HG03469 (cell line): ENCODE measurements at regions not wholly inside any gene's neighbourhood (a gene's known extent, or its start where the extent isn't known, plus 50 kb on each side); places are given as distances from the start of the nearest gene placed in this dataset.
"Not testable (repeated sequence)": the region's sequence is repeated elsewhere in the genome, so short reads cannot be mapped to it uniquely, and the experiment has no call there.

Experiments used
- ATAC-seq: cut with Tn5 transposase; IDR thresholded peaks from one replicate; pipeline ENCODE4 v1.9.1; 2021; ENCODE audit warnings: mild to moderate bottlenecking, moderate library complexity, moderate number of reproducible peaks; ENCODE audit not compliant: unreplicated experiment

DNA sequence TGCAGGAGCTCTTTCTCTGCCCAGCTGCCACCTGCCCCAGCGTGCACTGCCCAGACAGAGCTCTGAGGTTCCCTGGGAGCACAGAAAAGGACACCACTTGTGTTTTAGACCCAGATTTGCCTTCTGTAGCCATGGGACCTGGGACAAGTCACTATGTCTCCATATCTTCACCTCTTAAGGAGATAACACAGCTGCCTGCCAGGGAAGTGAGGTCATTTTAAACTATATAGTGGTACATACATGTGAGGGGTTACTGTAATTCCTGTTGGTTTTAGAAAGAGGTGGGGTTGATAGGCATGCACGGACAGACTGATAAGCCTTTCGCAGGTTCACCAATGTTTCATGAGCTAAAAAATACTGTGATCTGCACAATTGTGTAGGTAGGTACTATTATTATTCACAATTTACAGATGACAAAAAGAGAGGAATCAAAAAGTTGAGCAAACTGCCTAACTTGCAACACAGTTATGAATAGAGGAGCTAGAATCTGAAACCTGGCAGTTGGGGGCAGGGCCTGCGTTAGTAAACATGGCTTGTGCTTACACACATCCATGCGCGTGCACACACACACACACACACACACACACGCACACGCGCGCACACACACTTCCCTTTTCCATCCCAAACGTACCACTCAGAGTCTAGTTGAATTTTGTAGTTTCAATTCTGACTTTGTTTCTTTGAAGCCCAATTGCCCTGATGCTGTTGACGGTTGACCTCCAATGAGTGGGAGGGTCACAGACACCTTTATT, 193.6 kb downstream of the FAM43A start:
- ATAC-seq = no peak

- ATAC-seq = no peak
Observed at GRCh38 chr3:194879991-194880939, 194.6 kb downstream of the FAM43A start.

DNA sequence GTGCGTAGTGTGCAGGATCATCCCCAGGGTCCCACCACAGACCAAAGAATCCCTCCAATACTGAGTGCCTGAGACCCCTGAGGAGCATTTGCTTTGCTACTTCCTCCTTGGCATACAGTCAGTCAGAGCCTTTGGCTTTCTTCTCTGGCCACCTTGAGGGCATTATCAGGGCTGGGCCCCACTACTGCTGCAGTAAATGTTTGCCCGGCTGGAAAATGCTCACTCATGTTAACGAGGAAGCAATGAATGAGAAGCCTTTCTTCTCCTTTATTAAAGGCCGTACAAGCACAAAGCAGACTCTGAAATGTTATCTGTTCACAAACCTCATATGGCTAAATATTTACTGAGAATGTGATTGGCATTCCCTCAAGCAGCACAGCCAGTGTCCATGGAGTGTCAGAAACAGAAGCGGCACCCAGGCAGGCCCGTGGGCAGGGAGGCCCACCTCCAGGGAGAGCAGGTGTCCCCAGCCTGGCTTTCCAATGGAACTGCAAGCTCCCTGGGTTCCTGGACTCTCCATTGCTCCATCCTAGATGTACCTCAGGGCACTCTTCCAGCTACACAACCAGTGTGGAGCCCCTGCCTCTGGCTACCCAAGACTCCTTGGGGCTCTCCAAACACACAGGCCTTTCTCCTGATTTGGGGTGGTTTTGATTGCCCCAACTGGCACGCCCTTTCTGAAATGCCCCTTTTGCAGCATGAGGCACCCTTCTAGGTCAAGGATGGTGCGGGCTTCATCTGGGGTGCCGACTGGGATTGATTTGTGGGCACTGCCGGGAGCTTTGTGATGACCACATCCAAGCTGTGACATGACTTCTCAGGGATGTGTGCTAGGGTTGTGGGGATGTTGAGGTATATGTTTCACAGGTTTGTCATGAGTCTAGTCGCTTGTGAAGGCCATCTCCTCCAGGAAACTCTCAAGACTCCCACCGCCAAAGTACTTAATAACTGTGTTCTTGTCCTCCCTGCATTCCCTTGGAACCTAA, 195.6 kb downstream of the FAM43A start:
- no peak for ATAC-seq

- no peak for ATAC-seq
Observed at GRCh38 chr3:194884649-194885315, 199.1 kb downstream of the FAM43A start.

DNA sequence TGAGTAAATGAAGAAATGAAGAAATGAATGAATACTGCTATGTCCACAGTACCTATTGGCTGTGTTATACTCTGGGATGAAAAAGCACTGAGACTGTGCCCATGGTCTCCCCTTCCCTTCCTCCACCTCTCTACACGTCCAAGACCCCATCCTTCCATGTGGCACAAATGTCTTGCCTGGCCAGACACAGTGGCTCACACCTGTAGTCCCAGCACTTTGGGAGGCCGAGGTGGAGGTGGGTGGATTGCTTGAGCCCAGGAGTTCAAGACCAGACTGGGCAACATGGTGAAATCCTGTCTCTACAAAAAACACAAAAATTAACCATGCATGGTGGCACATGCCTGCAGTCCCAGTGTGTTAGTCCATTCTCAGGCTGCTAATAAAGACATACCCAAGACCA, 200.1 kb downstream of the FAM43A start:
- no peak for ATAC-seq

GRCh38 chr3:194886836-194887235, 201.2 kb downstream of the FAM43A start:
- ATAC-seq = no peak

DNA sequence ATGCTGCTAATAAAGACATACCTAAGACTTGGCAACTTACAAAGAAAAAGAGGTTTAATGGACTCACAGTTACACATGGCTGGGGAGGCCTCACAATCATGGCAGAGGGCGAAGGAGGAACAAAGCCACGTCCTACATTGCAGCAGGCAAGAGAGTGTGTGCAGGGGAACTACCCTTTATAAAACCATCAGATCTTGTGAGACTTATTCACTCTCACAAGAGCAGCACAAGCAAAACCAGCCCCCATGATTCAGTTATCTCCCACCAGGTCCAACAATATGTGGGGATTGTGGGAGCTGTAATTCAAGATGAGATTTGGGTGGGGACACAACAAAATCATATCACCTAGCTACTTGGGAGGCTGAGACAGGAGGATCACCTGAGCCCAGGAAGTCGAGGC, 202.4 kb downstream of the FAM43A start:
- ATAC-seq = not testable (repeated sequence)

DNA sequence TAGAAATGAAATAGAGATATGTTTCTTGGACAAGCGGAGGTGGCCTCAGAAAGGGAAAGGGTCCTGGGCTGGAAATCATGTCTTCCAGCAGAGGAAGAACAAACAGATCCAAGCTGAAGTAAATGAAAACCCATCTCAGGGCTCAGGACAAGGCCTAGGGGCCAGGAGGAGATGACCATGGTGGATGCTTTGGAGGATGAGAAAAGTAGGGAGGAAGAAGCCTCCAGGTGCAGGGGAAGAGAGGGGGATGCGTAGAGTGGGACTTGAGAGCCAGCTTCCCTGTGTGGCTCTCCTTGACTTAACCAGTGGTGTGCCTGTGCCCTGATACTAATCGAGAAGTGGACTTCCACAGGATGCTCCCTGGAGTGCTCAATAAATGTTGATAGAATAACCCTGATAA, 203.2 kb downstream of the FAM43A start:
- ATAC-seq = no peak

DNA sequence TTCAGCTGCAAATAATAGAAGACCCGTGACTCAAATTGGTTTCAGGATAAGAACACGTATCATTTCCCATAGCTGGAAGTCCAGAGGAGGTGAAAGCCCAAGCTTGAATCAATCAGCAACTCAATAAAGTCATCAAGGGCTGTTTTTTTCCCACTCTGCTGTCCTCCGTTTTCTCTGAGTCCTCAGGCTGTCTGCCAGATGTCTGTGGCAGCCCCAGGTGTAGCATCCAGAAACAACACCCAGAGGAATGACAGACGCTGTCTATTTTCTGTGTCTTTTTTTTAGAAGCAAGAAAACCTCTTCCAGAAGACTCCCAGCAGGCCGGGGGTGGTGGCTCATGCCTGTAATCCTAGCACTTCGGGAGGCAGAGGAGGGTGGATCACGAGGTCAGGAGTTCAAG, 204.4 kb downstream of the FAM43A start:
- no peak for ATAC-seq

DNA sequence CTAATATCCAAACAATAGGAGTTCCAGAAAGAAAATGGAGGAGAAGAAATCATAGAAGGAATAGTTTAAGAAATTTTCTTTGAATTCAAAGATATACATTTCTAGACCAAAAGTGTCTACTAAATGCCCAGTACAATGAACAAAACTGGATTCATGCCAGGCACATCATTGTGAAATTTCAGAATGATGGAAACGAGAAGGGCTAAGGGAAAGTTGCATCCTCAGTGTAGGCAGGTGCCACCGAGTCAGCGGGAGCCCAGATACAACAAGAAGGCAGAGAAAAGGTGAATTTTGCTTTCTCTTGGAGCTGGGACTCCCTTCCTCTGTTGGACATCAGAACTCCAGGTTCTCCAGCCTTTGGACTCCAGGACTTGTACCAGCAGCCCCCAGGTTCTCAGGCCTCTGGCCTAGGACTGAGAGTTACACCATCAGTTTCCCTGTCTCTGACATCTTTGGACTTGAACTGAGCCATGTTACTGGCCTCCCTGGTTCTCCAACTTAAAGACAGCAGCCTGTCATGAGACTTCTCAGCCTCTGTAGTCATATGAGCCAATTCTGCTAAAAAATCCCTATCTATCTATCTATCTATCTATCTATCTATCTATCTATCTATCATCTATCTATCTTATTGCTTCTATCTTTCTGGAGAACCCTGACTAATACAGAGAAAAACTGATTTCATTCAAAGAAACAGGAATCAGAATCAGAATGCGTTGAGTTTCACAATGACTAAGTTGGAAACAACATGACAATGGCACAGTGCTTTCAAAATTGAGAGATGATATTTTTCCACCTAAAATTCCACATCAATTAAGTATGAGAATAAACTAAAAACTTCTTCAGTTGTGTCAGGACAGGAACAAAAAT, 207.7 kb downstream of the FAM43A start:
- no peak for ATAC-seq

- no peak for ATAC-seq
Observed at GRCh38 chr3:194894538-194894937, 208.9 kb downstream of the FAM43A start.

DNA sequence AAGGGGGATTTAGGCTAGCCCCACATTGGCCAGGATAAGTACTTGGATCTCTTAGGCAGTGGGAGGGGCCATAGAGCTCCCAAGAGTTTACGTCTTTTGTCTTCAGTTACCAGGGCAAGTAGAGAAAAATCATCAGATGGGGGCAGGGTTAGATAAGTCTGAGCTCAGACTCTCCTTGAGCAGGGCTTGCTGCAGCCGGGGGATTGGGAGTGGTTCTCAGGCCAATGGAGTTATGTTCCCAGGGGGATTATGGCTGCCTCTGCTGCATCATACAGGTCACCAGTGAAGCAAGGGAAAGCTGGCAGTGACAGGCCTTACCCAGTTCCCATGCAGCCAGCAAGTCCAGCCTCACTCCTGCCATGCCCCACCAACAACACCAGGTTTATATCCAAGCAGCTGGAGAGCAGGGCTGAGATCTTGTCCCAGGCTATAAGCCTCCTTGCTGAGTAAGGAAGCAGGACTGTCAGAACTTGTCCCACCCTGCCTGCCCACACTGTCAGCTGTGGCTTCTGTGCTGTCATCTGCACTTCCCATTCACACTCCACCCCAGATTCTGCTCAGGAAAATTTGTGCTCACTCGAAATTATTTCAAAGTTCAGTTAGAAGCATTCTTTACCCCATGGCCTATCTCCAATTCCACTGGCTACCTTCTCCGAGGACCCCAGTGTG, 215.3 kb downstream of the FAM43A start:
- ATAC-seq = no peak

DNA sequence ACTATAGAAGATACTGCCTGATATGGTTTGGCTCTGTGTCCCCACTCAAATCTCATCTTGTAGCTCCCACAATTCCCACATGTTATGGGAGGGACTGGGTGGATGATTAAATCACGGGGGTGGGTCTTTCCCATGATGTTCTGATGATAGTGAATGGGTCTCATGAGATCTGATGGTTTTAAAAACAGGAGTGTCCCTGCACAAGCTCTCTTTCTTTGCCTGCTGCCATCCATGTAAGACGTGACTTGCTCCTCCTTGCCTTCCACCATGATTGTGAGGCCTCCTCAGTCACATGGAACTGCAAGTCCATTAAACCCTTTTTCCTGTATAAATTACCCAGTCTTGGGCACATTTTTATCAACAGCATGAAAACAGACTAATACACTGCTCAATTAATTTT, 217.8 kb downstream of the FAM43A start:
- not testable (repeated sequence) for ATAC-seq

- not testable (repeated sequence) for ATAC-seq
Observed at GRCh38 chr3:194904999-194905398, 219.3 kb downstream of the FAM43A start.

- ATAC-seq = no peak
Observed at GRCh38 chr3:194905696-194906095, 220.0 kb downstream of the FAM43A start.

DNA sequence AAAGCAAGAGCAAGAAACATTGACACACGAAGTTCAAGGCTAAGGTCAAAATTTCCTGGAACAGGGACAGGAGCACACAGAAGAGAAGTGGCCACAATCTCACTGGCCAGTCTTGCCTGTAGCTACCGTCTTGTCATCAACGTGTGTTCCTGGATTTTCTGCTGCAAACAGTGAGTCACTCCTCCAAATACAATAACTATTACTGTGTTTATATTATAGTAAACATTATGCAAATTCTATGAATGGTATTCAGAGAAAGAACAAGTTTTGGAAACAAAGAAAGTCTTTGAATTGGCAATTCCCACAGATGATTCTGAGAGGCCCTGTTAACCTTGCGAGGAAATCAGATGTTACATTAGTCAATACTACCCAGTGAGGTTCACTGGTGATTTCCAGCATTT, 220.5 kb downstream of the FAM43A start:
- no peak for ATAC-seq

DNA sequence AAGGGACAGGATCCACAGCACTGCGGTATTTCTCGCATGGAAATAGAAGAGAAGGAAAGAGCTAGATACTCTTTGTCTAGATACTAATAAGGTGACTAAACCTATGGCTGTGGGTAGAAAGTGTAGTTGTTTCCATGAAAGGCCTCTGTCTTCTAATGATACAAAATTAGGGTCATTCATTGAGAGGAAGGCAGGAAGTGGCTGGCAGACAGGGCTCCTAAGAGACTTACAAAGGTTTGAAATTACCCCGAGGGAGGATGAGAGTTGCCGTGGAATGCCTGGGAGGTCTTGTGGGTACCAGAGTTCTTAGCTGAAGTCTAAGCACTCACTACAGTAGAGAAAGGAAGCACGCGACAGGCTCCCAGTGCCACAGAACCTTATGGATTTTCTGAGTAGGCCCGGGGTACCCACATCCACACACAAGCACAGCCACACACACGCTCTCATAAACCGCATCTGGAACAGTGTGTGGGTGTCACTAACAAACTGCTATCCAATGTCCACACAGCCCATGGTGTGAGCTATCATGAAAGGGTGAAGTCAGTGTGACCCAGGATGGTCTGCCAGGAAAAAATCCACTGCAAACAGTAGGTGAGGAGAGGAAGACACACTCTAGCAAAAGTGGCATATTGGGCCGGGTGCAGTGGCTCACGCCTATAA, 221.4 kb downstream of the FAM43A start:
- no peak for ATAC-seq

GRCh38 chr3:194907811-194908210, 222.1 kb downstream of the FAM43A start:
- no peak for ATAC-seq
